ENCODE measurements at regions not wholly inside any gene's neighbourhood (a gene's known extent, or its start where the extent isn't known, plus 50 kb on each side); places are given as distances from the start of the nearest gene placed in this dataset.

GRCh38 chr21:28725396-28725795 is 267.3 kb downstream of the LTN1 start (continued):
- TF ChIP-seq, protein P1, sequence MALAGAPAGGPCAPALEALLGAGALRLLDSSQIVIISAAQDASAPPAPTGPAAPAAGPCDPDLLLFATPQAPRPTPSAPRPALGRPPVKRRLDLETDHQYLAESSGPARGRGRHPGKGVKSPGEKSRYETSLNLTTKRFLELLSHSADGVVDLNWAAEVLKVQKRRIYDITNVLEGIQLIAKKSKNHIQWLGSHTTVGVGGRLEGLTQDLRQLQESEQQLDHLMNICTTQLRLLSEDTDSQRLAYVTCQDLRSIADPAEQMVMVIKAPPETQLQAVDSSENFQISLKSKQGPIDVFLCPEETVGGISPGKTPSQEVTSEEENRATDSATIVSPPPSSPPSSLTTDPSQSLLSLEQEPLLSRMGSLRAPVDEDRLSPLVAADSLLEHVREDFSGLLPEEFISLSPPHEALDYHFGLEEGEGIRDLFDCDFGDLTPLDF (CRISPR knock-in tag; IDR thresholded peaks at IDR 0.05) = no peak

DNA sequence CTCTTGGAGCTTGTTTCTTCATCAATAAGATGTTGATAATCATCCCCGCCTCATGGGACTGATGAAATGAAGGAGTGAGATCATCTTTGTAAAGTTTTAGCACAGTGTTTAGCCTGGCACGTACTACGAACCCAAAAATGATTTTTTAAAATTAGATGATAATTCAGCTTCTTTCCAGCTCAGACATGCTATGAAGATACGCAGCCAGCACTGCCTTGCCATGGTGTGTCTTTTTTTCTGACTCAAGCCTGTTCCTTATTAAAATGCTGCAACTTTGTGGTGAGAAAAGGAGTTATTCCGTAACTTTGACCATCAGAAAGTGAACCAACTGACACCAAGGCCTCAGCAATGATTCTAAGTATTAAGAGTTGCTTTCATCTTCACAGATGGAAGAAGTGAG is 269.0 kb downstream of the LTN1 start:
- Mint-ChIP-seq H3K4me1 (peaks cover 9% of the 10 kb centered on the region; the same call in 1 of the 2 replicates), H3K36me3 (no peaks in the 10 kb centered on the region), H3K27me3 (ENCODE audit: low read depth) (no peaks in the 10 kb centered on the region), H3K27ac (no peak overlapping the region), H3K9me3 (peaks cover 3% of the 10 kb centered on the region; the same call in 1 of the 2 replicates), H3K4me3 (no peak overlapping the region)
- ChIA-PET CTCF (no interaction called here), POLR2A (no interaction called here)
- TF ChIP-seq, protein P2, sequence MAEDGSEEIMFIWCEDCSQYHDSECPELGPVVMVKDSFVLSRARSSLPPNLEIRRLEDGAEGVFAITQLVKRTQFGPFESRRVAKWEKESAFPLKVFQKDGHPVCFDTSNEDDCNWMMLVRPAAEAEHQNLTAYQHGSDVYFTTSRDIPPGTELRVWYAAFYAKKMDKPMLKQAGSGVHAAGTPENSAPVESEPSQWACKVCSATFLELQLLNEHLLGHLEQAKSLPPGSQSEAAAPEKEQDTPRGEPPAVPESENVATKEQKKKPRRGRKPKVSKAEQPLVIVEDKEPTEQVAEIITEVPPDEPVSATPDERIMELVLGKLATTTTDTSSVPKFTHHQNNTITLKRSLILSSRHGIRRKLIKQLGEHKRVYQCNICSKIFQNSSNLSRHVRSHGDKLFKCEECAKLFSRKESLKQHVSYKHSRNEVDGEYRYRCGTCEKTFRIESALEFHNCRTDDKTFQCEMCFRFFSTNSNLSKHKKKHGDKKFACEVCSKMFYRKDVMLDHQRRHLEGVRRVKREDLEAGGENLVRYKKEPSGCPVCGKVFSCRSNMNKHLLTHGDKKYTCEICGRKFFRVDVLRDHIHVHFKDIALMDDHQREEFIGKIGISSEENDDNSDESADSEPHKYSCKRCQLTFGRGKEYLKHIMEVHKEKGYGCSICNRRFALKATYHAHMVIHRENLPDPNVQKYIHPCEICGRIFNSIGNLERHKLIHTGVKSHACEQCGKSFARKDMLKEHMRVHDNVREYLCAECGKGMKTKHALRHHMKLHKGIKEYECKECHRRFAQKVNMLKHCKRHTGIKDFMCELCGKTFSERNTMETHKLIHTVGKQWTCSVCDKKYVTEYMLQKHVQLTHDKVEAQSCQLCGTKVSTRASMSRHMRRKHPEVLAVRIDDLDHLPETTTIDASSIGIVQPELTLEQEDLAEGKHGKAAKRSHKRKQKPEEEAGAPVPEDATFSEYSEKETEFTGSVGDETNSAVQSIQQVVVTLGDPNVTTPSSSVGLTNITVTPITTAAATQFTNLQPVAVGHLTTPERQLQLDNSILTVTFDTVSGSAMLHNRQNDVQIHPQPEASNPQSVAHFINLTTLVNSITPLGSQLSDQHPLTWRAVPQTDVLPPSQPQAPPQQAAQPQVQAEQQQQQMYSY (CRISPR knock-in tag; IDR thresholded peaks at IDR 0.05) = no peak
- no peak for TF ChIP-seq PRRX2 (CRISPR knock-in tag; IDR thresholded peaks at IDR 0.05)
- no peak for TF ChIP-seq ZNF423 (CRISPR knock-in tag; IDR thresholded peaks at IDR 0.05)
- no peak for TF ChIP-seq HMGA2 (CRISPR knock-in tag; IDR thresholded peaks at IDR 0.05)
- TF ChIP-seq, protein P3, sequence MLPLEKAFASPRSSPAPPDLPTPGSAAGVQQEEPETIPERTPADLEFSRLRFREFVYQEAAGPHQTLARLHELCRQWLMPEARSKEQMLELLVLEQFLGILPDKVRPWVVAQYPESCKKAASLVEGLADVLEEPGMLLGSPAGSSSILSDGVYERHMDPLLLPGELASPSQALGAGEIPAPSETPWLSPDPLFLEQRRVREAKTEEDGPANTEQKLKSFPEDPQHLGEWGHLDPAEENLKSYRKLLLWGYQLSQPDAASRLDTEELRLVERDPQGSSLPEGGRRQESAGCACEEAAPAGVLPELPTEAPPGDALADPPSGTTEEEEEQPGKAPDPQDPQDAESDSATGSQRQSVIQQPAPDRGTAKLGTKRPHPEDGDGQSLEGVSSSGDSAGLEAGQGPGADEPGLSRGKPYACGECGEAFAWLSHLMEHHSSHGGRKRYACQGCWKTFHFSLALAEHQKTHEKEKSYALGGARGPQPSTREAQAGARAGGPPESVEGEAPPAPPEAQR (CRISPR knock-in tag; IDR thresholded peaks at IDR 0.05) = no peak
- no peak for TF ChIP-seq GRHL2 (CRISPR knock-in tag; IDR thresholded peaks at IDR 0.05; ENCODE audit: insufficient replicate concordance, severe bottlenecking)
- TF ChIP-seq ZNF671 (CRISPR knock-in tag; IDR thresholded peaks at IDR 0.05) = no peak
- TF ChIP-seq, protein P4, sequence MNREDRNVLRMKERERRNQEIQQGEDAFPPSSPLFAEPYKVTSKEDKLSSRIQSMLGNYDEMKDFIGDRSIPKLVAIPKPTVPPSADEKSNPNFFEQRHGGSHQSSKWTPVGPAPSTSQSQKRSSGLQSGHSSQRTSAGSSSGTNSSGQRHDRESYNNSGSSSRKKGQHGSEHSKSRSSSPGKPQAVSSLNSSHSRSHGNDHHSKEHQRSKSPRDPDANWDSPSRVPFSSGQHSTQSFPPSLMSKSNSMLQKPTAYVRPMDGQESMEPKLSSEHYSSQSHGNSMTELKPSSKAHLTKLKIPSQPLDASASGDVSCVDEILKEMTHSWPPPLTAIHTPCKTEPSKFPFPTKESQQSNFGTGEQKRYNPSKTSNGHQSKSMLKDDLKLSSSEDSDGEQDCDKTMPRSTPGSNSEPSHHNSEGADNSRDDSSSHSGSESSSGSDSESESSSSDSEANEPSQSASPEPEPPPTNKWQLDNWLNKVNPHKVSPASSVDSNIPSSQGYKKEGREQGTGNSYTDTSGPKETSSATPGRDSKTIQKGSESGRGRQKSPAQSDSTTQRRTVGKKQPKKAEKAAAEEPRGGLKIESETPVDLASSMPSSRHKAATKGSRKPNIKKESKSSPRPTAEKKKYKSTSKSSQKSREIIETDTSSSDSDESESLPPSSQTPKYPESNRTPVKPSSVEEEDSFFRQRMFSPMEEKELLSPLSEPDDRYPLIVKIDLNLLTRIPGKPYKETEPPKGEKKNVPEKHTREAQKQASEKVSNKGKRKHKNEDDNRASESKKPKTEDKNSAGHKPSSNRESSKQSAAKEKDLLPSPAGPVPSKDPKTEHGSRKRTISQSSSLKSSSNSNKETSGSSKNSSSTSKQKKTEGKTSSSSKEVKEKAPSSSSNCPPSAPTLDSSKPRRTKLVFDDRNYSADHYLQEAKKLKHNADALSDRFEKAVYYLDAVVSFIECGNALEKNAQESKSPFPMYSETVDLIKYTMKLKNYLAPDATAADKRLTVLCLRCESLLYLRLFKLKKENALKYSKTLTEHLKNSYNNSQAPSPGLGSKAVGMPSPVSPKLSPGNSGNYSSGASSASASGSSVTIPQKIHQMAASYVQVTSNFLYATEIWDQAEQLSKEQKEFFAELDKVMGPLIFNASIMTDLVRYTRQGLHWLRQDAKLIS (CRISPR knock-in tag; IDR thresholded peaks at IDR 0.05; ENCODE audit: borderline replicate concordance) = no peak
- TF ChIP-seq USF2 (CRISPR knock-in tag; IDR thresholded peaks at IDR 0.05) = no peak
- no peak for TF ChIP-seq ARID4B (CRISPR knock-in tag; IDR thresholded peaks at IDR 0.05; ENCODE audit: borderline replicate concordance)
- no peak for TF ChIP-seq CREB1 (CRISPR knock-in tag; IDR thresholded peaks at IDR 0.05)
- TF ChIP-seq, protein P5, sequence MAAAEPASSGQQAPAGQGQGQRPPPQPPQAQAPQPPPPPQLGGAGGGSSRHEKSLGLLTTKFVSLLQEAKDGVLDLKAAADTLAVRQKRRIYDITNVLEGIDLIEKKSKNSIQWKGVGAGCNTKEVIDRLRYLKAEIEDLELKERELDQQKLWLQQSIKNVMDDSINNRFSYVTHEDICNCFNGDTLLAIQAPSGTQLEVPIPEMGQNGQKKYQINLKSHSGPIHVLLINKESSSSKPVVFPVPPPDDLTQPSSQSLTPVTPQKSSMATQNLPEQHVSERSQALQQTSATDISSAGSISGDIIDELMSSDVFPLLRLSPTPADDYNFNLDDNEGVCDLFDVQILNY (CRISPR knock-in tag; IDR thresholded peaks at IDR 0.05) = no peak
- no peak for TF ChIP-seq NFYB (CRISPR knock-in tag; conservative IDR thresholded peaks at IDR 0.05; ENCODE audit: low read depth)
- no peak for TF ChIP-seq CREM (CRISPR knock-in tag; IDR thresholded peaks at IDR 0.05)
- TF ChIP-seq ZNF121 (CRISPR knock-in tag; IDR thresholded peaks at IDR 0.05) = no peak
- TF ChIP-seq MXD4 (CRISPR knock-in tag; IDR thresholded peaks at IDR 0.05; ENCODE audit: borderline replicate concordance) = no peak
- no peak for TF ChIP-seq TEAD4 (CRISPR knock-in tag; IDR thresholded peaks at IDR 0.05)
- no peak for DNase-seq (ENCODE audit: low spot score)
- ATAC-seq = no peak
